HG03159 (cell line): ENCODE measurements at regions not wholly inside any gene's neighbourhood (a gene's known extent, or its start where the extent isn't known, plus 50 kb on each side); places are given as distances from the start of the nearest gene placed in this dataset.

Experiments used
- ATAC-seq: cut with Tn5 transposase; IDR thresholded peaks from one replicate; pipeline ENCODE4 v1.9.1; 2021; ENCODE audit warnings: mild to moderate bottlenecking, moderate library complexity; ENCODE audit not compliant: unreplicated experiment

DNA sequence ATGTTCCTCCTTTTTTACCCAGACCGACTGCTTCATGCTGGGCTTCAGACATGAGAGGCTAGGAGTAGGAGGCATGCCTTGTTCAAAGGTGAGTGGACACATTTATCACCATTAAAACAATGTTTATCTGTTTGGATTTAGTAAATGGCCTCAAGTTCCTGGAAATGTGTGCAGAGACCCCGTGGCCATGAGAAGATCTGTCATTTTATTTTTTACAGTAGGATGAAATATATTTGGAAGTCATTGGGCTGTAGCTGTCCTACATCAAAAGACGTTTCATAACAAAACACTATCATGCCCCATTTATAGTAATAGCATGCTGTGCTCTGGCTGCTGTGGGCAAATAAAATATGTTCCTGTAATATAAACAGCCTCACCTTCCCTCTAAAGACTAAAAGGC lies 403.9 kb upstream of the TNP1 start:
- no peak for ATAC-seq

- ATAC-seq: no peak
Measured at GRCh38 chr2:217262911-217263310, 403.0 kb upstream of the TNP1 start.

DNA sequence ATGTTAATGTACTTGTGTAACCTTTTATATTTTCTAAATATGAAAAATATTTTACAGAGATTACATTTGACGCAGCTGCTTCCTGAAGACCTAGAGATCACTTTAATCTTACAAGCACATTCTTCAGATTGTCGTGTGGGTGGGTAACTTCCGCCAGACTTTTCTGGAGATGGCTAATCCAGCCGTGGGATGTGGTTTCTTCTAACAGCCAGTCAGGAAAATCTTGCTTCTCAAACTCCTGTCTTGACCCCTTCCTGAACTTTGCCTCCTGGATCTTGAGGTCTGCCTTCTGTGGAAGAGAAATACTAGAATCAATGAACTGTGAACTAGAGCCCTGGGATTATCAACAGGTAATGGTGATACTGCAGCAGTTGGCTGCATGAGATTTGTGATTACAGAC lies 401.6 kb upstream of the TNP1 start:
- no peak for ATAC-seq

DNA sequence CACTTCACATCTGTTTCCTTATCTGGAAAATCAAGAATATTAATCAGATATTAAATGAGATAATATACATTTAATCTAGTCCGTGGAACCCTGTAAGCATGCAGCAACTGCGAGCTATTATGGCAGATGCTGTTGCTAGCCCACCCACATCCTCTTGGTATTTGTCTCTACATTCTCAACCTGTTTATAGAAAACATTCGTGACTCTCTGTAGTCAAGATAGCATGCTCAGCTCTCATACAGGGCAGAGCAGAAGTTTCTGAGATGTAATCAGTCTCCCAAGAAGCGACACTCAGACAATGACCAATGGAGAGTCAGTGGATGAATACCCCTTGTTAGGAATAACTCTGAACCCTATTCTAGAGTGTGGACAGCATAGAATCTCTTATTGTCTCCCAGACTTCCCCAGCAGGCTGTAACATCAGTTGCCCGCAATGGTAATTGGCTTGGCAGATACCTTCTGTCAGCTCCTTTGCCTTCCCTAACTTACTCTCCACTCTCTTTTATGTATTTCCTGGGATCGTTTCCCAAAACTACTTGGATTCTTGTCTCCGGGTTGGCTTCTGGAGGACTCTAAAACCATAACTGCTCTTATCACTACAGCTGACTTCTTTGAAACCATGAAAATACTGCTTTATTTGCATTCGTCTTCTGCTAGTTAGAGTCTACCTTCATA lies 400.7 kb upstream of the TNP1 start:
- ATAC-seq: no peak

DNA sequence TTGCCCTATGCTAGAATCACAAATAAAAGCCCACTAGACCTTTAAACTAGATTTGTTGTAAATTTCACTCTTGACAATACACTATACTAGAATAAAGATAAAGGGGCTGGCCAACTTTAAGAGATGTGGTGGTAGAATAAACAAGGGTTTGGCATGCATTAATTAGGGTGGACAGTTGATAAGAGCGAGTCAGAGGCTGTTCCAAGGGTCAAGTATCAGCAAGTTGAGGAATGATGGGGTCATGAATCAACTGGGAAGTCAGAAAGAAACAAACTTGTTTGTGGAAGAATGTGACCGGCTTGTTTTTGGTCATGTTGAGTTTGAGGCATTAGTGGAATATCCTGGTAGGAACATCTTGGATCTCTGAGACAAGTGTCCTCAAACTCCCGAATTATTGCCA lies 398.3 kb upstream of the TNP1 start:
- no peak for ATAC-seq

DNA sequence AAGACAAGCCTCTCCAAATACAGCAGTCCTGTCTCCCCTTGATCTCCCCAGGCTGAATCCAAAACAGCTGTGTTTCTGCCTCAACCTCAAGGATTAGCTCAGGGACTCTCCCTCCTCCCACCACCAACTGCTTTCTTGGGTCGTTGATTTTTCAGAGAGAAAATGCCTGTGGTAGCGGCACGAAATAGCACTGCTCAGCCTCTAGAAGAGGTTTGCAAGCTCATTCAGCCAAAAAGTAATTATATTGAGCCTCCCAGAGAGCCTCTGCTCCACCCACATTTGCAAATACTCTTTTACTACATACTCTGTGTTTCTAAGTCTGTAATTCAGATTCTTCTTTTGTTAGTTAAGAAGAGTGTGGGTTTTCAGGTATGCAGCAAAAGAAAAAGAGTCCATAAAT lies 396.4 kb upstream of the TNP1 start:
- no peak for ATAC-seq

GRCh38 chr2:217254111-217254510 lies 394.2 kb upstream of the TNP1 start:
- ATAC-seq: no peak

GRCh38 chr2:217252181-217252580 lies 392.3 kb upstream of the TNP1 start:
- no peak for ATAC-seq

DNA sequence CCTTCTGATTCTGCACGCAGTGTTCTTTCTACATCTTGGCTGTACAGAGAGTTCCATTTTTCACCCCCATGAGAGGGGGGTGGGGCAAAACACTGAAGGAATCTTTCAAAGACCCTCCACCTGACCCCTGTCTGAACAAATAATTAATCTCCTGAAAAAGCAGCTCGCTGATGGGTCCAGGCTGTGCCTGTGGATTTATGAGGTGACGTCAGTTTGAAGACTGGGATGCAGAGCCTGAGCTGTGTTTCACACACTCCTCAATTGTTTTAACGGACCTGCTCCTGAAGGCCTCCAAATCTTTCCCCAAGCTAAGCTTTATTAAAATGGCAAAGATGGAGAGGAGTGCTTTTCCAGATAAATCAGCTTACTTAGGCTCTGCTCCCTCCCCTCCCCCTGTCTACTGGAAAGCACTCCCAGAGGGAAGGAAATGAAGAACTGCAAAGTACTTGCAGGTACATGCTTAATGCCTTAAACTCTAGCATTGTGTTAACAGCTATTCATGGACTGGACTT lies 390.2 kb upstream of the TNP1 start:
- no peak for ATAC-seq

DNA sequence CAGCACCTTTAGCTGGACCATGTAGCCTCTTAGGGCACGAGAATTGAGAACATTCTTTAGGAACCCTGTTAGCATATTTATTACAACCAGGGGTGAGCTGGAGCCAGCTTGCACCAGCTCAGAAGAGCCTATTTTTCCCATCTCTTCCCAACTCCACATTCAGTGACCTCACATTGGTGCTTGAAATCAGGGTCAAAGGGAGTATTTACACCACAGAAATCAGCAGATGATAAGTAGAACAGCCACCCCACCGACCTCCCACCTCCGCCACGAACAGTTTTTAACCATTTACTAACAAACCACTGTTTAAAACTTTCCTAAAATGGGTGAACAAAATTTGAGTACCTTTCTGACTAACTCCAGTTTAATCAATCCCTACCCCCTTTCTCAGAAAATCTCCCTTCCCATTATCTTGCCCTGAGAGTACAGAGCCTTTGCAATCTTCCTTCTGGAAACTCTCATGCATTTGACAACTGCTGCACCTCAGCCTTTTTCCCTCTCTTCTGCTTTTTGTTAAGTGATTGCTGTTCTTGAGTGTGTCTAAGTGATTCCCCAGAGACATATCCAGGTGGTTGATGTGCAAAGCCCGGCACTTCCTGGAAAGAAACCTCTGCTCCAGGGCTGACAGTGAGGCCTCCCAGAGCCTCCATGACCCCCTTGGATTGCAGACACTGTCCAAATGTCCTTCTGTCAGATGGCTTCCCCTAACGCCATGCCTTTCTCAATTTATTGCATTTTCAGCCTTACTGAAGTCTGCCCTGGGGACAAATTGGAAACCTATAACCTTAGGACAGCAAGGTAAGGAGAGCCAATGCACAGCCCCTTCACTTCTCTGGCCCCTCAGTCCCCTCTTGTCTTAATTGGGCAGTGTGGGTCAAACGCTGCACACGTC lies 389.5 kb upstream of the TNP1 start:
- ATAC-seq: peak; percentile 7

GRCh38 chr2:217248312-217248935 lies 388.6 kb upstream of the TNP1 start:
- ATAC-seq: peak; percentile 97

DNA sequence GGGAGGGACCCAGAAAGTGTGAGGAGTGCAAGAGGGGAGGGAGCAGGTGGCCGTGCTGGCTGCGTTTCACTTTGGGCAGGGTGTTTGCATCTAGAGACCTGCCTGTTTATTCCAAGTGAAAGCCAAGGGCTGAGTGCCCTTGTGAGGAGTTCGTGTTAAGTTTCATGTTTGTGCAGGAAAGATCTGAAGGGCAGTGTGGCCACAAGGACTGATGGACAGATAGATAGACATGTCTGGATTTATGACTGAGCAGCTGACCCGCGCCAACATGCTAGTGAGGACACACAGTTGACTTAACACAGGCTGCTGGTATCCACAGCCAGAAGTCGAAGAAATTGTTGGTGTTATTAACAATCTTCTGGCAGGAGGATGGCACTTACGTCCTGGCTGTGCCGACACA lies 387.6 kb upstream of the TNP1 start:
- ATAC-seq: no peak

DNA sequence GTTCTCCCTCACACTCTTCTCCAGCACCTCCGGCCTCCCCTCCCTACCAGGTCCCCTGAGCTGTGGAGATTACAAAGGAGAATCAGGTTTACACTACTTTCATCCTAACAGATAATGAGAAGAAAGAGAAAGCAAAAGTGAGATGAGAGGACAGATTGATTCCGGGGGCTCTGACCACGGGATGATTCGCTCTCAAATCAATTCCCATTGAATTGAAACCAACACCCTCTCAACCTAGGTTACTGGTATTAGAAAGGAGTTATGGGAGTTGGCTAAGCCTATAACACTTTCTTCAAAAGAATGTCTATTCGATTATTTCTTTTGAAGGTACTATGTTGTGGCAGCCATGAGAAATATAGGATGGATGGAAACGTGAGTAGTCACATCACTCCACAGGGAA lies 386.2 kb upstream of the TNP1 start:
- ATAC-seq: no peak

- no peak for ATAC-seq
Measured at GRCh38 chr2:217244815-217245214, 385.0 kb upstream of the TNP1 start.

GRCh38 chr2:217242947-217243346 lies 383.1 kb upstream of the TNP1 start:
- no peak for ATAC-seq

DNA sequence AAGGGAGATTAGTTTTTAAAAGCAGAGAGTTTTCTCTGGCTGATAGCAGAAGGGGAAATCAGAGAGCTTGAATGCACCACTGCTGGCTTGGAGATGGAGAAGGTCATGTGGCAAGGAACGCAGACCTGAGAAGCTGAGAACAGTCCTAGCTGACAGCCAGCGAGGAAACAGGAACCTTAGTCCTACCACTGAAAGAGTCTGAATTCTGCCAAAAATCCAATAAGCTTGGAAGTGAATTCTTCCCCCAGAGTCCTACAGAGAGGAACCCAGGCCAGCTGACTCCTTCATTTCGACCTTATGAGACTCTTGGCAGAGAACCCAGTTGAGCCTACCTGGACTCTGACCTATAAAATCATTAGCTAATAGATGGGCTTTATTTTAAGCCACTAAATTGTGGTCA lies 371.9 kb upstream of the TNP1 start:
- no peak for ATAC-seq

GRCh38 chr2:217231212-217231611 lies 371.3 kb upstream of the TNP1 start:
- ATAC-seq: no peak

DNA sequence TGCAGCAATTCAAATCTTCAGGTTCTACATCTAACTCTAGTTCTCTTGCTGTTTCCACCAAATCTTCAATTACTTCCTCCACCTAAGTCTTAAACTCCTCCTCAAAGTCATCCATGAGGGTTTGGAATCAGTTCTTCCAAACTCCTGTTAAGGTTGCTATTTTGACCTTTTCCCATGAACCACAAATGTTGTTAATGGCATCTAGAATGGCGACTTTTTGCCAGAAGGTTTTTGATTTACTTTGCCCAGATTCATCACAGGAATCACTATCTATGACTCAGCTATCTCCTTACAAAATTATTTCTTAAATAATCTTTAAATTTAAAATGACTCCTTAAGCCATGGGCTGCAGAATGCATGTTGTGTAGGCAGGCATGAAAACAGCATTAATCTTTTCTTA lies 368.9 kb upstream of the TNP1 start:
- no peak for ATAC-seq

DNA sequence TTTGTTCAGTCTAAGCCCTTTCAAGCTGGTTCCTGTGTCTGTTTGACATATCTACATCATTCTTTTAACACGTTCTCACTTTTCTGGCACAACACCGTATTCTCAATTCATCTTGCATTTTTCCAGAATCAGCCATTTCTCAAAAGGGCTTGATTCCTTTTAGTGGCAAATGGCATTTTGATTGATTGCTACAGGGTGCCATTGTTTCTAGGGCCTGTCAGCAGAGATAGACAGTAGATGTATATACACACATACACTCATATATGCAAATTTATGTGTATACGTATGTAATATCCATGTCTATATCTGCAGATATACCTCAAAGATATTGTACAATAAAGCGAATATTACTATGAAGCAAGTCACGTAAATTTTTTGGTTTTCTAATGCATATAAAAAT lies 367.9 kb upstream of the TNP1 start:
- no peak for ATAC-seq

GRCh38 chr2:217225596-217225995 lies 365.7 kb upstream of the TNP1 start:
- no peak for ATAC-seq

- peak; percentile 73 for ATAC-seq
Measured at GRCh38 chr2:217223222-217223930, 363.5 kb upstream of the TNP1 start.
